ENCODE measurements at regions not wholly inside any gene's neighbourhood (a gene's known extent, or its start where the extent isn't known, plus 50 kb on each side); places are given as distances from the start of the nearest gene placed in this dataset.
"Not testable (repeated sequence)": the region's sequence is repeated elsewhere in the genome, so short reads cannot be mapped to it uniquely, and the experiment has no call there.

GRCh38 chr6:150496629-150497028, 103.1 kb upstream of the PLEKHG1 start:
- no peaks in the 10 kb centered on the region for H3K4me1 ChIP-seq (ENCODE audit: low read depth)
- DNase-seq = no peak
- intact Hi-C loops (cut with DNase I, micrococcal nuclease) = no loop called here
- TF ChIP-seq, protein P1, sequence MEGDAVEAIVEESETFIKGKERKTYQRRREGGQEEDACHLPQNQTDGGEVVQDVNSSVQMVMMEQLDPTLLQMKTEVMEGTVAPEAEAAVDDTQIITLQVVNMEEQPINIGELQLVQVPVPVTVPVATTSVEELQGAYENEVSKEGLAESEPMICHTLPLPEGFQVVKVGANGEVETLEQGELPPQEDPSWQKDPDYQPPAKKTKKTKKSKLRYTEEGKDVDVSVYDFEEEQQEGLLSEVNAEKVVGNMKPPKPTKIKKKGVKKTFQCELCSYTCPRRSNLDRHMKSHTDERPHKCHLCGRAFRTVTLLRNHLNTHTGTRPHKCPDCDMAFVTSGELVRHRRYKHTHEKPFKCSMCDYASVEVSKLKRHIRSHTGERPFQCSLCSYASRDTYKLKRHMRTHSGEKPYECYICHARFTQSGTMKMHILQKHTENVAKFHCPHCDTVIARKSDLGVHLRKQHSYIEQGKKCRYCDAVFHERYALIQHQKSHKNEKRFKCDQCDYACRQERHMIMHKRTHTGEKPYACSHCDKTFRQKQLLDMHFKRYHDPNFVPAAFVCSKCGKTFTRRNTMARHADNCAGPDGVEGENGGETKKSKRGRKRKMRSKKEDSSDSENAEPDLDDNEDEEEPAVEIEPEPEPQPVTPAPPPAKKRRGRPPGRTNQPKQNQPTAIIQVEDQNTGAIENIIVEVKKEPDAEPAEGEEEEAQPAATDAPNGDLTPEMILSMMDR (IDR thresholded peaks at IDR 0.05) = no peak
- H3K4me3 ChIP-seq = no peak overlapping the region
- H3K36me3 ChIP-seq (ENCODE audit: low read depth) = no peaks in the 10 kb centered on the region
- no peak for ATAC-seq
- H3K9me3 ChIP-seq = no peaks in the 10 kb centered on the region

DNA sequence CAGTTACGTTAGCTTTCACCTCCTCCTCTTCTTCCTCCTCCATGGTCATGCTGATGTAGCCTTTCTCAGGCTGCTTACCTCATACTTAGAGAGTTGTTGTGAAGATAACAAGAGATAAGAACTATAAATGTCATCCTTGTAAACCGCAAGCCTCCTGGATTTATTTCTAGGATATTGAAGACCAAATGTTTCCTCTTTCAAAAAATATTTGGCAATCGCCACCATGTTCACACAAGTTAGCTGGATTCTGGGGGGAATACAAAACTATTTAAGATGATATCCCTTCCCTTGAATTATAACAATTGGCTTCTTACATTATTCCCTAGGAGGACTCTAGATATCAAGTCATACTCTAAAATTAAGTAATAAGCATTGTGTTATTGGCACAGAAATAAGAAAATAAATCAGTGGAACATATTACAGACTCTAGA, 99.8 kb upstream of the PLEKHG1 start:
- TF ChIP-seq, protein P1 (IDR thresholded peaks at IDR 0.05) = no peak
- ATAC-seq (no peak), DNase-seq (no peak)
- Histone ChIP-seq H3K4me3 (no peak overlapping the region), H3K4me1 (ENCODE audit: low read depth) (no peaks in the 10 kb centered on the region), H3K9me3 (no peaks in the 10 kb centered on the region), H3K36me3 (ENCODE audit: low read depth) (no peaks in the 10 kb centered on the region)
- intact Hi-C loops (cut with DNase I, micrococcal nuclease) = no loop called here

DNA sequence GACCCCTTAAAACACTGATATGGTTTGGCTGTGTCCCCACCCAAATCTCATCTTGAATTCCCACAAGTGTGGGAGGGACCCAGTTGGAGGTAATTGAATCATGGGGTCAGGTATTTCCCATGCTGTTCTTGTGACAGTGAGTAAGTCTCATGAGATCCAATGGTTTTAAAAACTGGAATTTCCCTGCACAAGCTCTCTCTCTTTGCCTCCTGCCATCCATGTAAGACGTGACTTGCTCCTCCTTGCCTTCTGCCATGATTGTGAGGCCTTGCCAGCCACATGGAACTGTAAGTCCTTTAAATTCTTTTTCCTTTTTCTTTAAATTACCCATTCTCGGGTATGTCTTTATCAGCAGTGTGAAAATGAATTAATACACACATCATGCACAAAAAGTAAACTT, 99.1 kb upstream of the PLEKHG1 start:
- H3K4me3 ChIP-seq; intact Hi-C loops (cut with DNase I, micrococcal nuclease): not testable (repeated sequence)

DNA sequence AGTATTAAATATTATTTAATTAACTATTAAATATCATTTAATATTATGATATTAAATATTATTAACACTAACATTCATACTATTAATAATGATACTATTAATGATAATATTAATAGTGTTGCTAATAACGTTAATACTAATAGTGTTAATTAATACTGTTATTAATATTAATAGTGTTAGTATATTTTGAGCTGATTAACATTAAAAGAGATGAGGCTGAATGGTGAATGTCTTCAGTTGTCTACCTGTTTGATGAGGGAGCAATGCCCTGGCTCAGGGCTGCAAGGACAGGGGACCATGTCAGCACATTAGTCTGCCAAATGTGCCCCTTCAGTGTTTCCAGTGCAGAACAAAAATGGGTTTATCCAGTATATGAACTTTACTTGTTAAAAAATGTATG, 96.6 kb upstream of the PLEKHG1 start:
- Histone ChIP-seq H3K4me1 (ENCODE audit: low read depth) (no peaks in the 10 kb centered on the region), H3K36me3 (ENCODE audit: low read depth) (no peaks in the 10 kb centered on the region), H3K9me3 (no peaks in the 10 kb centered on the region), H3K4me3 (no peak overlapping the region)
- TF ChIP-seq, protein P1 (IDR thresholded peaks at IDR 0.05) = no peak
- intact Hi-C loops (cut with DNase I, micrococcal nuclease) = no loop called here
- ATAC-seq (no peak), DNase-seq (no peak)

More for the DNA sequence above, 99.1 kb upstream of the PLEKHG1 start:
- not testable (repeated sequence) for H3K4me1 ChIP-seq (ENCODE audit: low read depth); DNase-seq; ATAC-seq; H3K9me3 ChIP-seq; H3K36me3 ChIP-seq (ENCODE audit: low read depth)

- Histone ChIP-seq H3K36me3 (ENCODE audit: low read depth) (no peaks in the 10 kb centered on the region), H3K9me3 (no peaks in the 10 kb centered on the region), H3K4me3 (no peak overlapping the region), H3K4me1 (ENCODE audit: low read depth) (no peaks in the 10 kb centered on the region)
- ATAC-seq (no peak), DNase-seq (no peak)
- intact Hi-C loops (cut with DNase I, micrococcal nuclease) = no loop called here
- TF ChIP-seq, protein P1 (IDR thresholded peaks at IDR 0.05) = no peak
Measured at GRCh38 chr6:150503586-150504339, 95.9 kb upstream of the PLEKHG1 start.

DNA sequence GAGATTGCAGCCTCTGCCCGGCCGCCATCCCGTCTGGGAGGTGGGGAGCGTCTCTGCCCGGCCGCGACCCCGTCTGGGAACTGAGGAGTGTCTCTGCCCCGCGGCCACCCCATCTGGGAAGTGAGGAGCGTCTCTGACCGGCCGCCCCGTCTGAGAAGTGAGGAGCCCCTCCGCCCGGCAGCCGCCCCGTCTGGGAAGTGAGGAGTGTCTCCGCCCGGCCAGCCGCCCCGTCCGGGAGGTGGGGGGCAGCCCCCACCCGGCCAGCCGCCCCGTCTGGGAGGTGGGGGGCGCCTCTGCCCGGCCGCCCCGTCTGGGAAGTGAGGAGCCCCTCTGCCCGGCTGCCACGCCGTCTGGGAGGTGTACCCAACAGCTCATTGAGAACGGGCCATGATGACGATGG, 92.3 kb upstream of the PLEKHG1 start:
- intact Hi-C loops (cut with DNase I, micrococcal nuclease); H3K9me3 ChIP-seq; DNase-seq; H3K4me1 ChIP-seq (ENCODE audit: low read depth); H3K36me3 ChIP-seq (ENCODE audit: low read depth); H3K4me3 ChIP-seq; ATAC-seq: not testable (repeated sequence)

GRCh38 chr6:150510576-150510975, 89.1 kb upstream of the PLEKHG1 start:
- no peak for ATAC-seq
- Histone ChIP-seq H3K9me3 (no peaks in the 10 kb centered on the region), H3K4me3 (no peak overlapping the region), H3K36me3 (ENCODE audit: low read depth) (no peaks in the 10 kb centered on the region), H3K4me1 (ENCODE audit: low read depth) (no peaks in the 10 kb centered on the region)
- DNase-seq = no peak
- TF ChIP-seq, protein P1 (IDR thresholded peaks at IDR 0.05) = no peak
- intact Hi-C loops (cut with DNase I, micrococcal nuclease) = no loop called here

All from mucosa of descending colon (tissue), 3 donors.